H9 (cell line): ENCODE measurements at regions not wholly inside any gene's neighbourhood (a gene's known extent, or its start where the extent isn't known, plus 50 kb on each side); places are given as distances from the start of the nearest gene placed in this dataset.

Experiments used
- DNase-seq: peaks from one replicate; pipeline ENCODE4 v3.0.0-alpha.2; 2017
- H2AFZ ChIP-seq: one replicate; pipeline ENCODE4 v1.6.1; 2013; ENCODE audit warnings: mild to moderate bottlenecking, low read length, control low read depth, moderate library complexity
- H2AK5ac ChIP-seq: 2 replicates; pipeline ENCODE4 v1.6.1; 2013; ENCODE audit warnings: low read length, control low read depth, mixed read lengths; ENCODE audit not compliant: insufficient read length
- H2BK120ac ChIP-seq: one replicate; pipeline ENCODE4 v1.6.1; 2013; ENCODE audit warnings: low read depth, mild to moderate bottlenecking, low read length, control low read depth, inconsistent platforms; ENCODE audit not compliant: poor library complexity, severe bottlenecking
- H2BK12ac ChIP-seq: 2 replicates; pipeline ENCODE4 v1.6.1; 2013; ENCODE audit warnings: low read length, control low read depth, mixed read lengths, low read depth; ENCODE audit not compliant: insufficient read length
- H2BK15ac ChIP-seq: 2 replicates; pipeline ENCODE4 v1.6.1; 2013; ENCODE audit warnings: low read depth, low read length, control low read depth
- H2BK20ac ChIP-seq: one replicate; pipeline ENCODE4 v1.6.1; 2013; ENCODE audit warnings: low read depth, mild to moderate bottlenecking, low read length, control low read depth, inconsistent platforms; ENCODE audit not compliant: poor library complexity, severe bottlenecking
- H2BK5ac ChIP-seq: 2 replicates; pipeline ENCODE4 v1.6.1; 2013; ENCODE audit warnings: low read length, control low read depth, mixed read lengths; ENCODE audit not compliant: insufficient read length
- H3K14ac ChIP-seq: 2 replicates; pipeline ENCODE4 v1.6.1; 2013; ENCODE audit warnings: low read length, control low read depth; ENCODE audit not compliant: insufficient read depth
- H3K18ac ChIP-seq: 2 replicates; pipeline ENCODE4 v1.6.1; 2013; ENCODE audit warnings: low read depth, mild to moderate bottlenecking, mixed read lengths, low read length, control low read depth; ENCODE audit not compliant: insufficient read length
- H3K23ac ChIP-seq: 2 replicates; pipeline ENCODE4 v1.6.1; 2013; ENCODE audit warnings: low read length, control low read depth, mixed read lengths, low read depth; ENCODE audit not compliant: insufficient read length
- H3K23me2 ChIP-seq: 2 replicates; pipeline ENCODE4 v1.6.1; 2013; ENCODE audit warnings: low read depth, mild to moderate bottlenecking, mixed read lengths, low read length, control low read depth; ENCODE audit not compliant: insufficient read length, poor library complexity, severe bottlenecking
- H3K27ac ChIP-seq: 2 replicates; pipeline ENCODE4 v1.5.1; 2013; ENCODE audit warnings: low read length, control low read depth, mixed read lengths, low read depth; ENCODE audit not compliant: insufficient read length
- H3K27me3 ChIP-seq: 2 replicates; pipeline ENCODE4 v1.6.1; 2013; ENCODE audit warnings: low read length, control low read depth, inconsistent platforms; ENCODE audit not compliant: insufficient read depth
- H3K4ac ChIP-seq: 2 replicates; pipeline ENCODE4 v1.6.1; 2013; ENCODE audit warnings: low read depth, mild to moderate bottlenecking, control low read depth, inconsistent platforms, low read length, moderate library complexity
- H3K4me1 ChIP-seq: 2 replicates; pipeline ENCODE4 v1.6.1; 2013; ENCODE audit warnings: low read length, control low read depth, inconsistent platforms; ENCODE audit not compliant: insufficient read depth
- H3K4me2 ChIP-seq: 2 replicates; pipeline ENCODE4 v1.6.1; 2013; ENCODE audit warnings: low read length, control low read depth, mixed read lengths; ENCODE audit not compliant: insufficient read length, insufficient read depth
- H3K56ac ChIP-seq: 2 replicates; pipeline ENCODE4 v1.6.1; 2013; ENCODE audit warnings: low read depth, mild to moderate bottlenecking, mixed read lengths, low read length, control low read depth; ENCODE audit not compliant: insufficient read length
- H3K79me1 ChIP-seq: 2 replicates; pipeline ENCODE4 v1.6.1; 2013; ENCODE audit warnings: low read depth, mild to moderate bottlenecking, moderate library complexity, low read length, control low read depth, inconsistent platforms; ENCODE audit not compliant: insufficient read depth, poor library complexity, severe bottlenecking
- H3K79me2 ChIP-seq: 2 replicates; pipeline ENCODE4 v1.6.1; 2013; ENCODE audit warnings: low read length, control low read depth, inconsistent platforms; ENCODE audit not compliant: insufficient read depth
- H3K9ac ChIP-seq: 2 replicates; pipeline ENCODE4 v1.6.1; 2013; ENCODE audit warnings: low read length, control low read depth, mixed read lengths; ENCODE audit not compliant: insufficient read length; ENCODE audit errors: extremely low read depth
- H3K9me3 ChIP-seq: one replicate; pipeline ENCODE4 v1.6.1; 2013; ENCODE audit warnings: low read depth, low read length, inconsistent platforms; ENCODE audit not compliant: control insufficient read depth
- H3T11ph ChIP-seq: one replicate; pipeline ENCODE4 v1.6.1; 2013; ENCODE audit warnings: mild to moderate bottlenecking, low read length, control low read depth, inconsistent platforms
- H4K20me1 ChIP-seq: one replicate; pipeline ENCODE4 v1.6.1; 2013; ENCODE audit not compliant: control insufficient read depth, insufficient read length, insufficient read depth
- H4K5ac ChIP-seq: 2 replicates; pipeline ENCODE4 v1.6.1; 2013; ENCODE audit warnings: low read depth, mild to moderate bottlenecking, mixed read lengths, low read length, control low read depth; ENCODE audit not compliant: insufficient read length
- H4K8ac ChIP-seq: replicated peaks from 2 replicates; pipeline ENCODE4 v1.6.1; 2013; ENCODE audit warnings: low read length, control low read depth, mixed read lengths, low read depth; ENCODE audit not compliant: insufficient read length
- H4K91ac ChIP-seq: 2 replicates; pipeline ENCODE4 v1.6.1; 2013; ENCODE audit warnings: low read depth, mild to moderate bottlenecking, moderate library complexity, mixed read lengths, low read length, control low read depth; ENCODE audit not compliant: insufficient read length
- H3K27ac Mint-ChIP-seq, 3 experiments: 2 replicates in 2 of 3; 3 replicates in 1 of 3; pipeline ENCODE4 v1.8.0; 2020 to 2021; ENCODE audit warnings: mixed read lengths in 3 of 3, mild to moderate bottlenecking in 1 of 3, moderate library complexity in 1 of 3
- H3K27me3 Mint-ChIP-seq: 2 replicates; pipeline ENCODE4 v1.8.0; 2021; ENCODE audit warnings: low read depth, mild to moderate bottlenecking, moderate library complexity, mixed read lengths
- H3K36me3 Mint-ChIP-seq, 3 experiments: 2 replicates in 2 of 3; 3 replicates in 1 of 3; pipeline ENCODE4 v1.8.0; 2020 to 2021; ENCODE audit warnings: low read depth in 3 of 3, mixed read lengths in 3 of 3; ENCODE audit not compliant: insufficient read depth in 1 of 3
- H3K4me1 Mint-ChIP-seq, 2 experiments: 2 replicates each; pipeline ENCODE4 v1.8.0; 2020; ENCODE audit warnings: mixed read lengths in 2 of 2
- H3K4me3 Mint-ChIP-seq, 2 experiments: 2 replicates in 1 of 2; 3 replicates in 1 of 2; pipeline ENCODE4 v1.8.0; 2020 to 2021; ENCODE audit warnings: mild to moderate bottlenecking in 2 of 2, mixed read lengths in 2 of 2, moderate library complexity in 1 of 2
- H3K9me3 Mint-ChIP-seq, 2 experiments: 2 replicates in 1 of 2; 3 replicates in 1 of 2; pipeline ENCODE4 v1.8.0; 2020; ENCODE audit warnings: mild to moderate bottlenecking in 2 of 2, mixed read lengths in 2 of 2, moderate library complexity in 1 of 2
- CTCF ChIP-seq: fragments of 200-600 bp; sonication (generic); conservative IDR thresholded peaks from 3 replicates; pipeline ENCODE4 v1.8.0; 2021; ENCODE audit warnings: antibody characterized with exemption, mild to moderate bottlenecking
- WGBS: extraction: QIAGEN DNeasy Blood & Tissue Kit; methylation state at CpG from one replicate; pipeline ENCODE4 v1.1.7; 2013; ENCODE audit warnings: missing lambda C conversion rate, low lambda C conversion rate, mixed read lengths; ENCODE audit not compliant: insufficient read length; ENCODE audit errors: extremely low coverage; 5-methylcytosine and 5-hydroxymethylcytosine counted together

GRCh38 chr1:4263699-4264098 is 363.6 kb upstream of the C1orf174 start:
- Histone ChIP-seq H3K23me2 (no peaks in the 10 kb centered on the region), H2BK20ac (no peak overlapping the region), H4K91ac (no peak overlapping the region), H3K18ac (no peak overlapping the region), H3K23ac (no peak overlapping the region), H2BK120ac (no peak overlapping the region), H2BK12ac (no peak overlapping the region), H3K14ac (no peak overlapping the region), H3K4ac (no peak overlapping the region), H3K79me1 (no peaks in the 10 kb centered on the region), H4K8ac (no peak overlapping the region), H3K27me3 (no peaks in the 10 kb centered on the region), H2BK5ac (no peak overlapping the region), H3K4me2 (no peak overlapping the region), H3T11ph (no peak overlapping the region), H3K27ac (no peak overlapping the region), H2BK15ac (no peak overlapping the region), H4K5ac (no peak overlapping the region), H2AFZ (no peak overlapping the region), H3K56ac (no peak overlapping the region), H3K9ac (no peak overlapping the region), H4K20me1 (no peaks in the 10 kb centered on the region), H3K79me2 (no peaks in the 10 kb centered on the region), H3K4me1 (no peaks in the 10 kb centered on the region), H2AK5ac (no peak overlapping the region), H3K9me3 (peaks cover 11% of the 10 kb centered on the region)
- Mint-ChIP-seq H3K27ac (no peak overlapping the region), H3K27me3 (peaks cover 8% of the 10 kb centered on the region), H3K36me3 (peaks cover 4 to 20% (median 6%) of the 10 kb centered on the region in 3 experiments; a peak in 6 of 7 replicates), H3K4me3 (no peak overlapping the region), H3K4me1 (peaks cover 9% of the 10 kb centered on the region in 2 experiments), H3K9me3 (peaks cover 23 to 29% of the 10 kb centered on the region in 2 experiments)
- no peak for TF ChIP-seq CTCF
- no peak for DNase-seq
- WGBS: no CpG with 5 or more reads among the region's 2 CpGs
